Retinal pigment epithelial cell (primary cell): ENCODE measurements at regions not wholly inside any gene's neighbourhood (a gene's known extent, or its start where the extent isn't known, plus 50 kb on each side); places are given as distances from the start of the nearest gene placed in this dataset.

Source experiments
- DNase-seq: peaks from one replicate; pipeline ENCODE4 v3.0.0-alpha.2; 2010; ENCODE audit warnings: low read depth
- H3K4me3 ChIP-seq: 2 replicates; pipeline ENCODE4 v1.5.1; 2011; ENCODE audit warnings: mild to moderate bottlenecking, low read length, control low read depth, moderate library complexity
- TF ChIP-seq, protein P1 (sequence below): conservative IDR thresholded peaks from 2 replicates; pipeline ENCODE4 v1.5.1; 2011; ENCODE audit warnings: low read depth, low read length, control low read depth, inconsistent platforms

- no peak for DNase-seq
- no peak overlapping the region for H3K4me3 ChIP-seq
- TF ChIP-seq, protein P1, sequence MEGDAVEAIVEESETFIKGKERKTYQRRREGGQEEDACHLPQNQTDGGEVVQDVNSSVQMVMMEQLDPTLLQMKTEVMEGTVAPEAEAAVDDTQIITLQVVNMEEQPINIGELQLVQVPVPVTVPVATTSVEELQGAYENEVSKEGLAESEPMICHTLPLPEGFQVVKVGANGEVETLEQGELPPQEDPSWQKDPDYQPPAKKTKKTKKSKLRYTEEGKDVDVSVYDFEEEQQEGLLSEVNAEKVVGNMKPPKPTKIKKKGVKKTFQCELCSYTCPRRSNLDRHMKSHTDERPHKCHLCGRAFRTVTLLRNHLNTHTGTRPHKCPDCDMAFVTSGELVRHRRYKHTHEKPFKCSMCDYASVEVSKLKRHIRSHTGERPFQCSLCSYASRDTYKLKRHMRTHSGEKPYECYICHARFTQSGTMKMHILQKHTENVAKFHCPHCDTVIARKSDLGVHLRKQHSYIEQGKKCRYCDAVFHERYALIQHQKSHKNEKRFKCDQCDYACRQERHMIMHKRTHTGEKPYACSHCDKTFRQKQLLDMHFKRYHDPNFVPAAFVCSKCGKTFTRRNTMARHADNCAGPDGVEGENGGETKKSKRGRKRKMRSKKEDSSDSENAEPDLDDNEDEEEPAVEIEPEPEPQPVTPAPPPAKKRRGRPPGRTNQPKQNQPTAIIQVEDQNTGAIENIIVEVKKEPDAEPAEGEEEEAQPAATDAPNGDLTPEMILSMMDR = no peak
Measured at GRCh38 chr13:65901723-65902122, 1328.4 kb downstream of the PCDH9 start.

- no peak overlapping the region for H3K4me3 ChIP-seq
- TF ChIP-seq, protein P1 = no peak
- DNase-seq = no peak
Measured at GRCh38 chr13:65894049-65894448, 1336.1 kb downstream of the PCDH9 start.

DNA sequence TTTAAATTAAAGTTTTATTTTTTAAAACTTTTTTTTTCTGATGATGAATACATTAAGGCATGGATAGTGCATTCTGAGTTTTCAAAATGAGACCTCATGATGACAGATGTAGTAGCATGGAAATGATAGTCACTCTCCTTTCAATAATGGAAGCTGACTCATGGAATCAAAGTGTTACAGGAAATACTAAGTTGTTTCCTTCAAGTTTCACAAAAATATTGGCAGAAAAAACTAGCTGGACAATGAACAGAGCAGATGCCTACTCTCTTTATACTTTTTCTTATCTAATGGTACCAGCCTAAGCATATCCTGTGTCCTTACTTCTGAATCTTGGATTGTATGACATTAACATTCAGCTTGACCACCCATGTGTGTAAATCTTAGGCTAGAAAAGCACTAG, 1337.3 kb downstream of the PCDH9 start:
- TF ChIP-seq, protein P1 = no peak
- no peak for DNase-seq
- H3K4me3 ChIP-seq = no peak overlapping the region

GRCh38 chr13:65889368-65889767, 1340.8 kb downstream of the PCDH9 start:
- no peak for DNase-seq
- TF ChIP-seq, protein P1 = no peak
- no peak overlapping the region for H3K4me3 ChIP-seq

DNA sequence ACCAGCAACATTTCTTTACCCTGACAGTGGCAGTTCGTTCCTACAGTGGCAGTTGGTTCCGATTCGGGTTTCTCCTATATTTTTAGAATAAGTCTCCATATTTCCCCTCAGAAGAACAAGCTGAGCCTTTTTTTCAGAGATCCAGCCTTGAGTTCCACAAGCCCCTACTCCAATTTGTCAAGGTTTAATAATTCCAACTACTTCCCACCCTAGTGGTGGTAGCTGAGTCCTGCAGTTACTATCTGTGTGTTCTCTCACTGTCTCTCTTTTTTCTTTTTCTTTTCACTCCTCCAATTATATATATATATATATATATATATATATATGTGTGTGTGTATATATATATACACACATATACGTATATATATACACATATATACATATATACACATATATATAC, 1347.3 kb downstream of the PCDH9 start:
- no peak for DNase-seq
- TF ChIP-seq, protein P1 = peak; percentile 22
- H3K4me3 ChIP-seq = no peak overlapping the region

DNA sequence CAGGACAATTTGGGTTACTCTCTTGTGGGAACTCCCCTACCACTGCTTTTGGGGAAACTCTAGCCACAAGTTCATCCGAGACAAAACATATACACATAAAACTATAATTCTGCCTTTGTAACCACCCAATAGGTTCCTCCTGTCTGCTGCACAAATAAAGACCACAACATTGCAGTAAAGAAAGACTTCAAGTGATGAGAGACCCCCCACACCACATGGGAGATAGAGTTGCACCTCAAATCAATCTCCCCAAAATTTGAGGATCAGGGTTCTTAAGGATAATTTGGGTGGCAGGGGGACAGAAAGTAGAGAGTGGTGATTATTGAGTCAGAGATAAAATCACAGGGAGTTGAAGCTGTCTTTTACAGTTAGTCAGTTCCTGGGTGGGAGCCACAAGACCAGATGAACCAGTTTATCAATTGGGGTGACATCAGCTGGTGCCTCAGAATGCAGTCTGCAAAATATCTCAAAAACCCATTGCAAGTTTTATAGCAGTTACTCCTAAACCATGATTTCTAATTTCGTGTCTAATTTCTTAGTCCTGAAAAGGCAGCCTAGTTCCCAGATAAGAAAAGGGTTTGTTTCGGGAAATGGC, 1348.5 kb downstream of the PCDH9 start:
- TF ChIP-seq, protein P1 = no peak
- no peak for DNase-seq

GRCh38 chr13:65875031-65875430, 1355.1 kb downstream of the PCDH9 start:
- no peak for DNase-seq
- no peak overlapping the region for H3K4me3 ChIP-seq
- TF ChIP-seq, protein P1 = no peak

More for the DNA sequence above, 1348.5 kb downstream of the PCDH9 start:
- no peak overlapping the region for H3K4me3 ChIP-seq
